Fibroblast of villous mesenchyme (primary cell): ENCODE measurements at regions not wholly inside any gene's neighbourhood (a gene's known extent, or its start where the extent isn't known, plus 50 kb on each side); places are given as distances from the start of the nearest gene placed in this dataset.
"Not testable (repeated sequence)": the region's sequence is repeated elsewhere in the genome, so short reads cannot be mapped to it uniquely, and the experiment has no call there.

Experiments used
- DNase-seq: peaks from one replicate; pipeline ENCODE4 v3.0.0-alpha.2; 2010; ENCODE audit warnings: low read depth
- H3K4me3 ChIP-seq: 2 replicates; pipeline ENCODE4 v1.5.1; 2011; ENCODE audit warnings: low read depth, mild to moderate bottlenecking, low read length
- CTCF ChIP-seq: IDR thresholded peaks from 2 replicates; pipeline ENCODE4 v1.5.1; 2012; ENCODE audit warnings: low read depth, mild to moderate bottlenecking, low read length; ENCODE audit not compliant: insufficient read depth

- no peak for TF ChIP-seq CTCF
- DNase-seq: no peak
- H3K4me3 ChIP-seq: no peak overlapping the region
These were observed 207.0 kb downstream of the RRAGB start for GRCh38 chrX:55924574-55924973.

- DNase-seq: not testable (repeated sequence)
These were observed 211.0 kb downstream of the RRAGB start for GRCh38 chrX:55928529-55928928.

More at GRCh38 chrX:55928529-55928928, 211.0 kb downstream of the RRAGB start:
- not testable (repeated sequence) for H3K4me3 ChIP-seq
